NB4 (cell line): ENCODE measurements at regions not wholly inside any gene's neighbourhood (a gene's known extent, or its start where the extent isn't known, plus 50 kb on each side); places are given as distances from the start of the nearest gene placed in this dataset.

ENCODE experiments used
- DNase-seq: peaks from one replicate; pipeline ENCODE4 v3.0.0; 2010; ENCODE audit warnings: low read depth
- H3K4me3 ChIP-seq: one replicate; pipeline ENCODE4 v1.5.1; 2011; ENCODE audit warnings: mild to moderate bottlenecking, low read depth, low read length, moderate library complexity
- MYC ChIP-seq: IDR thresholded peaks from 2 replicates; pipeline ENCODE4 v1.6.1; 2011; ENCODE audit warnings: low read depth, low read length
- POLR2A ChIP-seq: IDR thresholded peaks from 2 replicates; pipeline ENCODE4 v1.6.1; 2011; ENCODE audit warnings: mild to moderate bottlenecking; ENCODE audit not compliant: insufficient read length; ENCODE audit errors: extremely low read depth
- TF ChIP-seq, protein P1 (sequence below): IDR thresholded peaks from 2 replicates; pipeline ENCODE4 v1.6.1; 2011; ENCODE audit warnings: low read depth, low read length
- TF ChIP-seq, protein P2 (sequence below): IDR thresholded peaks from one replicate; pipeline ENCODE4 v1.5.1; 2012; ENCODE audit warnings: low read depth, low read length

DNA sequence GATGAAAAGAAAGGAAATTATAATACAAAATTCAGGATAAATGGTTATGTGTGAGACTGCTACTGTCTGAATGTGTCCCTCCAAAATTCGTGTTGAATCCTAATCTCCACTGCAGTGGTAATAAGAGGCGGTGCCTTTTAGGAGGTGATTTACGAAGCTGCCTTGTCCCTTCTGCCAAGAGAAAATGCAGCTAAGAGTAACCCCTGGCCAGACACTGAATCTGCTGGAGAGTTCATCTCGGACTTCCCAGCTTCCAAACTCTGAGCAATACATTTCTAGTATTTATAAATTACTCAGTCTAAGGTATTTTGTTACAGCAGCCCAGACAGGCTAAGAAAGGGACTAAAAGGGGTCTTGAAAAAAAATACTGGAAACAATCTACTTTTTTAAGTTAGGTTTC, 152.6 kb downstream of the KLF12 start:
- DNase-seq, result no peak
- TF ChIP-seq POLR2A, result no peak
- TF ChIP-seq, protein P1, sequence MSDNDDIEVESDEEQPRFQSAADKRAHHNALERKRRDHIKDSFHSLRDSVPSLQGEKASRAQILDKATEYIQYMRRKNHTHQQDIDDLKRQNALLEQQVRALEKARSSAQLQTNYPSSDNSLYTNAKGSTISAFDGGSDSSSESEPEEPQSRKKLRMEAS, result no peak
- TF ChIP-seq, protein P2, sequence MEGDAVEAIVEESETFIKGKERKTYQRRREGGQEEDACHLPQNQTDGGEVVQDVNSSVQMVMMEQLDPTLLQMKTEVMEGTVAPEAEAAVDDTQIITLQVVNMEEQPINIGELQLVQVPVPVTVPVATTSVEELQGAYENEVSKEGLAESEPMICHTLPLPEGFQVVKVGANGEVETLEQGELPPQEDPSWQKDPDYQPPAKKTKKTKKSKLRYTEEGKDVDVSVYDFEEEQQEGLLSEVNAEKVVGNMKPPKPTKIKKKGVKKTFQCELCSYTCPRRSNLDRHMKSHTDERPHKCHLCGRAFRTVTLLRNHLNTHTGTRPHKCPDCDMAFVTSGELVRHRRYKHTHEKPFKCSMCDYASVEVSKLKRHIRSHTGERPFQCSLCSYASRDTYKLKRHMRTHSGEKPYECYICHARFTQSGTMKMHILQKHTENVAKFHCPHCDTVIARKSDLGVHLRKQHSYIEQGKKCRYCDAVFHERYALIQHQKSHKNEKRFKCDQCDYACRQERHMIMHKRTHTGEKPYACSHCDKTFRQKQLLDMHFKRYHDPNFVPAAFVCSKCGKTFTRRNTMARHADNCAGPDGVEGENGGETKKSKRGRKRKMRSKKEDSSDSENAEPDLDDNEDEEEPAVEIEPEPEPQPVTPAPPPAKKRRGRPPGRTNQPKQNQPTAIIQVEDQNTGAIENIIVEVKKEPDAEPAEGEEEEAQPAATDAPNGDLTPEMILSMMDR, result no peak
- H3K4me3 ChIP-seq, result no peak overlapping the region

DNA sequence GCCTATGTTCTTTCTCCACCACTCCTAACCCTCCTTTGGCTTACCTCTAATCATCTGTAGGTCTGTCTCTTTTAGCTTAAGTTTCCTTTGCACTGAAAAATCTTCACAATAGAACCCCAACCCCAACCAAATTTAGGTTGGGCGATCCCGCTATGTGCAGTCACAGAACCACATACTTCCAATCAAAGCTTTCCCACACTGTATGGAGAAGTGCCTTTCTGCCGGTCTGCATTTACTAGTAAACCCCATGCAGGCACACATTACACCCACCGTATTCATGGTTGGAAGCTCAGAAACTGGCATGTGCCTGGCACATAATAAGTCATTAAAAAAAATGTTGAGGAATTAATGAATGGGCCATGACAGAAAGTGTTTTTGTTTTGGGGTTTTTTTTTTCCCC, 158.4 kb downstream of the KLF12 start:
- TF ChIP-seq, protein P2, result no peak
- TF ChIP-seq, protein P1, result no peak
- TF ChIP-seq MYC, result no peak
- no peak overlapping the region for H3K4me3 ChIP-seq
- no peak for DNase-seq

DNA sequence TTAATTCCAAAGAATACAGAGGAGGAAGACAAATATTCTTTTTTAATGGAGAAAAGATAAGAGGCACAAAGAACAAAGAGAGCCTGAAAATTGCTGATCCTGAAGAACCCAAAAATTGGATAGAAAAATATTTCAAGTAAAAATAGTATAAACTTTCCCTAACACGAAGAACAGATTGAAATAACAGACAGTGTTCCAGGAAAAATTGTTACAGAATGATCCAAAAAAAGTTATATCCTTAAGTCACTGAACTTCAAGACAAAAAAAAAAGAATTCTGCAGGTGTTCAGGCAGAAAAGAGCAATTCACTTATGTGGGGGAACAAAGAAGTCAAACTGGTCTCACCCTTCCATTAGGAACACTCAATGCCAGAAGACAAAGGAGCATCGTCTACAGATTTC, 160.2 kb downstream of the KLF12 start:
- TF ChIP-seq POLR2A (no peak), MYC (no peak)
- TF ChIP-seq, protein P2, result no peak
- TF ChIP-seq, protein P1, result no peak
- no peak for DNase-seq
- no peak overlapping the region for H3K4me3 ChIP-seq

DNA sequence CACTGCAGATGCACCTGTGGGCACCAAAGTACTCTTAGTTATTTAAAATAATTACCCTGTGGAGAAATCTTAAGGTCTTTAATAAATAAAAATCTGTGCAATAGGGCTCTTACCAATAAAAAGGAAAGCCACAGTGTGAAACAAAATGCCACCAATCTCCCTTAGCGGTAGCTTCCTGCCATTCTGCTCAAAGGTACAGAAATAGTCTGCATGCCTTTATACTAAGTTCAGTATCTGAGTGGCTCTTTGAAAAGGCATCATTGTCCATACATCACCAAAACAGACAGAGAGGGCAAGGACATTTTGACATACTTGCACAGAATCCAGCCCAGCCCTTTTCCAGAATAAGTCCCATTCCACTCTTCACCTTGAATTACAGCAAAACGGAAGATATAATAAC, 161.0 kb downstream of the KLF12 start:
- no peak overlapping the region for H3K4me3 ChIP-seq
- DNase-seq, result no peak
- TF ChIP-seq MYC, result no peak
- no peak for TF ChIP-seq POLR2A

DNA sequence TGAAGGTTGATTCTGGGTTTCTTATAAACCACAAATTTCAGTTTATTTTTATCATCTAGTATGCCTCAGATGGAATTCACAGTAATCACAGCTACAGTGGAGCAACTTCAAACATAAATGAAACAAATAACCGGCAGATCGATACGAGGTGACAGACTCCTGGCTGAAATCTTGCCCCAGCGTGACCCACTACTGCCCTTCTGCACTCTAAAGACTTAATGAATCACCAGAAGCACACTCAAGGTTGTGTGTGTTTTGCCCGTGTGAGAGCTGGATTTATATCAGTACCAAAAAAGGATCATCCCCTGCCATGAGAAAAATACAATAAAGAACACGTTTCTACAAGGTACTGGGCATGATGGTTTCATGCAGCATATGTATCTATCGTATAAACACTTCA, 161.7 kb downstream of the KLF12 start:
- DNase-seq, result no peak
- TF ChIP-seq, protein P1, result no peak
- H3K4me3 ChIP-seq, result no peak overlapping the region

DNA sequence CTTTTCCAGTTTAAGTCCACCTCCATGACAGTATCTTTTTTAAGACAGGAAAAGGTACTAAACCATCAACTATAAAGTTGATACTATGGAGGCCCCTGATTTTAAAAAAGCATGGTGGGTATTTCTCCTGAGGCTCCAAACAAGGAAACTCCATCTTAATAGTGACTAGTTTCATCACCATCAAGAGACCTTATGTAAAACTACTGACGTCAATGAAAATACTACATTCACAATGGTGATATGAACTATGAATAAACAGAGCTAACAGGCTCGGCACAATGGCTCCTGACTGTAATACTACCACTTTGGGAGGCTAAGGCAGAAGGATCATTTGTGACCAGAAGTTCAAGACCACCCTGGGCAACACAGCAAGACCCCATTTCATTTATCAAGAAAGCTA, 162.7 kb downstream of the KLF12 start:
- TF ChIP-seq, protein P2, result no peak
- TF ChIP-seq MYC (no peak), POLR2A (no peak)
- TF ChIP-seq, protein P1, result no peak
- DNase-seq, result no peak
- H3K4me3 ChIP-seq, result no peak overlapping the region

DNA sequence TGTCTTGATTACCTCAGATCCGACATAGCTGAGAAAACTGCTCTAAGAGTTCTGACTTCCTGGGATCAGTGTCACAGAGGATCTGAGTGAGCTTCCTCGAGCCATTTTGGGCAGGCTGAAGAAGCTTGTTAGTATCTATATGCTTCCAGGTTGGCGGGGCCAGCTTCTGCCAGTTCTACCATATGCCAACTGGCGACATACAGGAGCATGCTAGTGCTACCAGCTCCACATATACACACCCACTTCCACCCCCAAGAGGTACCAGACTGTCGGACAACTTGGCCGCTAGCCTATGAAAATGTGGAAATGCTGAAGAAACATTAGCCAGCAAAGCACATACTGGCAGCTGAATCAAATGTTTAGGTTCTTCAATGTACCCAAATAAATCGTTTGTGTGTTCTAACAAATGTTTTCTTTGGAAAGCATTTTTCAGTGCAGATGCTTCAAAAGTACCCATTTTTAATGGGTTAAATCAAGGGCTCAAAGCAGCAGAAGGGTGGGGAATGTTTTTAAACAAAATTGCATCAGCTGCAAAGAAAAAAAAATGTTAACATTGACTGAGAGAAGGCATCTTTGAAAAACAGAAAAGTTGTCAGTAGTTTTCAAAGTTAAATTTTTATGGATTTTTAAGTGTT, 163.7 kb downstream of the KLF12 start:
- DNase-seq, result no peak
- TF ChIP-seq MYC (no peak), POLR2A (no peak)
- TF ChIP-seq, protein P2, result no peak
- TF ChIP-seq, protein P1, result no peak
- H3K4me3 ChIP-seq, result no peak overlapping the region
